ENCODE measurements at regions not wholly inside any gene's neighbourhood (a gene's known extent, or its start where the extent isn't known, plus 50 kb on each side); places are given as distances from the start of the nearest gene placed in this dataset.

DNA sequence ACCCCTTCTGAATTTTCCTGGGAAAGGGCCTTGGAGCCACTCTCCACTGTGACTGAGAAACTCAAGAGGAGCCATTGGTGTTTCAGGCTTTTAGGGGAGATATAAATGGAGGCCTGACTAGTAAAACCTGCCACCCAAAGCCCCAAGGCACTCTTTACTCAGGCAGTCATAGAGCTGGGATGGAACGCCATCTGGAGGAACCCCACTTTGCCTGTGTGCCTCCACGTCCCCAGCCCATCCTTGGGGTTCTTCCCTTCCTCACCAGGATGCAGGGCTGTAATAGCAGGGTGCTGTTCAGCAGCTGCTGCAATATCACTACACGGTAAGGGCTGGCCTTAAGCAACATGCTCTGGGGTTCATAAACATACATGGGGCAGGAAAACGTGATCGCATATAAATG lies 232.6 kb downstream of the BAMBI start:
- no peak overlapping the region for H3K4me3 ChIP-seq (replicated peaks in 1 of 2; ENCODE audit: low read depth in 1 of 2, low read length in 2 of 2)

More for the DNA sequence above, 232.6 kb downstream of the BAMBI start:
- H4K20me1 ChIP-seq (ENCODE audit: insufficient read depth), result no peaks in the 10 kb centered on the region
- no peaks in the 10 kb centered on the region for H3K9me3 ChIP-seq (ENCODE audit: control insufficient read depth in 1 of 2, insufficient read depth in 1 of 2, low read depth in 1 of 2, low read length in 2 of 2)
- TF ChIP-seq ZFX (IDR thresholded peaks at IDR 0.05), result no peak
- TF ChIP-seq SP1 (IDR thresholded peaks at IDR 0.05; ENCODE audit: low read depth), result no peak
- TF ChIP-seq, protein P1, sequence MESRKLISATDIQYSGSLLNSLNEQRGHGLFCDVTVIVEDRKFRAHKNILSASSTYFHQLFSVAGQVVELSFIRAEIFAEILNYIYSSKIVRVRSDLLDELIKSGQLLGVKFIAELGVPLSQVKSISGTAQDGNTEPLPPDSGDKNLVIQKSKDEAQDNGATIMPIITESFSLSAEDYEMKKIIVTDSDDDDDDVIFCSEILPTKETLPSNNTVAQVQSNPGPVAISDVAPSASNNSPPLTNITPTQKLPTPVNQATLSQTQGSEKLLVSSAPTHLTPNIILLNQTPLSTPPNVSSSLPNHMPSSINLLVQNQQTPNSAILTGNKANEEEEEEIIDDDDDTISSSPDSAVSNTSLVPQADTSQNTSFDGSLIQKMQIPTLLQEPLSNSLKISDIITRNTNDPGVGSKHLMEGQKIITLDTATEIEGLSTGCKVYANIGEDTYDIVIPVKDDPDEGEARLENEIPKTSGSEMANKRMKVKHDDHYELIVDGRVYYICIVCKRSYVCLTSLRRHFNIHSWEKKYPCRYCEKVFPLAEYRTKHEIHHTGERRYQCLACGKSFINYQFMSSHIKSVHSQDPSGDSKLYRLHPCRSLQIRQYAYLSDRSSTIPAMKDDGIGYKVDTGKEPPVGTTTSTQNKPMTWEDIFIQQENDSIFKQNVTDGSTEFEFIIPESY (IDR thresholded peaks at IDR 0.05; ENCODE audit: extremely low read depth, insufficient replicate concordance, low read length), result no peak
- no peak for TF ChIP-seq REST (IDR thresholded peaks at IDR 0.05; ENCODE audit: low read depth)
- no peak for TF ChIP-seq EZH2phosphoT487 (IDR thresholded peaks at IDR 0.05; ENCODE audit: borderline replicate concordance)
- TF ChIP-seq FOSL1 (IDR thresholded peaks at IDR 0.05; ENCODE audit: low read depth), result no peak
- no peak for TF ChIP-seq ELF1 (IDR thresholded peaks at IDR 0.05; ENCODE audit: borderline replicate concordance, low read depth)
- H3K9ac ChIP-seq (ENCODE audit: low read length), result no peak overlapping the region
- no peaks in the 10 kb centered on the region for H3K27me3 ChIP-seq (ENCODE audit: insufficient read depth, low read length)
- POLR2A ChIA-PET, result no interaction called here
- BruUV-seq (replicated peaks), result no TSS peak
- H3K79me2 ChIP-seq (ENCODE audit: insufficient read depth, low read length), result no peaks in the 10 kb centered on the region
- intact Hi-C loops (cut with micrococcal nuclease), result no loop called here
- no peak overlapping the region for H3K4me2 ChIP-seq (ENCODE audit: low read length)
- DNase-seq (ENCODE audit: low read depth, low spot score) (no peak), ATAC-seq (no peak)
- no peak overlapping the region for H3K27ac ChIP-seq (ENCODE audit: low read depth, low read length)
- CTCF ChIA-PET, result no interaction called here
- peaks cover 0 to 8% of the 10 kb centered on the region in 2 experiments; a peak in 3 of 4 replicates for H3K4me1 ChIP-seq (ENCODE audit: control insufficient read depth in 1 of 2, insufficient read depth in 2 of 2, low read length in 2 of 2)
- H3K36me3 ChIP-seq (ENCODE audit: control insufficient read depth in 1 of 2, insufficient read depth in 2 of 2, low read length in 2 of 2), result no peaks in the 10 kb centered on the region
- no peaks in the 10 kb centered on the region for H3K9me2 ChIP-seq (ENCODE audit: insufficient read depth)
- no peak overlapping the region for H2AFZ ChIP-seq (ENCODE audit: low read depth, low read length, poor library complexity, severe bottlenecking)
- RAD21 ChIA-PET (ENCODE audit: low non-redundant PET in 1 of 2, low total read pairs in 2 of 2, uncharacterized antibody in 2 of 2, unreplicated experiment in 2 of 2), result no interaction called here

Measured in HCT116 (cell line).